Spleen (tissue), 11 donors: ENCODE measurements at regions not wholly inside any gene's neighbourhood (a gene's known extent, or its start where the extent isn't known, plus 50 kb on each side); places are given as distances from the start of the nearest gene placed in this dataset.
A peak's percentile ranks its signal among the peaks of the same experiment; 100 is the strongest.

Experiments
- DNase-seq: peaks from one replicate; pipeline ENCODE4 v3.0.0-alpha.2; 2020
- H3K27ac ChIP-seq, 8 donors: fragments of 200-600 bp; sonication (generic) in 7 of 8; 1 replicate in 4 of 8; 2 replicates in 4 of 8; pipeline versions ENCODE4 v1.5.0 to v1.8.0; 2016 to 2021; ENCODE audit warnings: inconsistent platforms in 4 of 8, mild to moderate bottlenecking in 4 of 8, moderate library complexity in 1 of 8
- H3K27me3 ChIP-seq, 7 donors: fragments of 200-600 bp; sonication (generic) in 6 of 7; replicated peaks in 1 of 7; 1 replicate in 4 of 7; 2 replicates in 3 of 7; pipeline versions ENCODE4 v1.5.0 to v1.8.0; 2016 to 2021; ENCODE audit warnings: inconsistent platforms in 3 of 7, mild to moderate bottlenecking in 1 of 7
- H3K36me3 ChIP-seq, 6 donors: fragments of 200-600 bp; sonication (generic) in 5 of 6; 1 replicate in 4 of 6; 2 replicates in 2 of 6; pipeline versions ENCODE4 v1.5.0 to v1.8.0; 2016 to 2021; ENCODE audit warnings: inconsistent platforms in 2 of 6
- H3K4me1 ChIP-seq, 6 donors: fragments of 200-600 bp; sonication (generic) in 5 of 6; 1 replicate in 3 of 6; 2 replicates in 3 of 6; pipeline versions ENCODE4 v1.5.0 to v1.8.0; 2016 to 2021; ENCODE audit warnings: inconsistent platforms in 3 of 6
- H3K4me3 ChIP-seq, 8 donors: fragments of 200-600 bp; sonication (generic) in 7 of 8; 1 replicate in 4 of 8; 2 replicates in 4 of 8; pipeline versions ENCODE4 v1.5.0 to v1.8.0; 2016 to 2021; ENCODE audit warnings: inconsistent platforms in 4 of 8, mild to moderate bottlenecking in 4 of 8, moderate library complexity in 2 of 8
- H3K9me3 ChIP-seq, 8 donors: fragments of 200-600 bp; sonication (generic) in 7 of 8; 1 replicate in 4 of 8; 2 replicates in 4 of 8; pipeline versions ENCODE4 v1.5.0 to v1.8.0; 2016 to 2021; ENCODE audit warnings: inconsistent platforms in 4 of 8
- CTCF ChIP-seq, 11 experiments: fragments of 200-600 bp in 7 of 11; fragments of 450-650 bp in 4 of 11; sonication (generic) in 4 of 11; IDR thresholded peaks in 8 of 11; conservative IDR thresholded peaks in 3 of 11; 1 replicate in 7 of 11; 2 replicates in 4 of 11; pipeline versions ENCODE4 v1.4.0 to v1.8.0; 2016 to 2021; ENCODE audit warnings: antibody characterized with exemption in 11 of 11, inconsistent platforms in 4 of 11, mild to moderate bottlenecking in 1 of 11
- POLR2A ChIP-seq, 3 donors: fragments of 450-650 bp; IDR thresholded peaks; one replicate each; pipeline ENCODE4 v1.5.1; 2017; ENCODE audit warnings: antibody characterized with exemption in 3 of 3, mild to moderate bottlenecking in 1 of 3
- POLR2AphosphoS5 ChIP-seq, 3 donors: sonication (generic); formaldehyde crosslinking; IDR thresholded peaks; one replicate each; pipeline ENCODE4 v1.5.1; 2017; ENCODE audit warnings: antibody characterized with exemption in 3 of 3
- WGBS, 5 donors: extraction: QIAGEN DNeasy Blood & Tissue Kit in 3 of 5; methylation state at CpG; one replicate each; pipeline versions ENCODE4 v1.1.5 to v1.1.7; 2013 to 2018; 5-methylcytosine and 5-hydroxymethylcytosine counted together
- intact Hi-C: fragments of 100-400 bp; cut with DNase I; formaldehyde crosslinking; loops from one replicate; pipeline ENCODE4 v1.15.0; 2023; ENCODE audit warnings: low total_unique reads
- donor health status: healthy with polysubstance abuse.
- donor health status: DM: no; HTN: no; CAD: no; lungs with moderate emphysema.
- donor health status: DM: no; HTN: no; CAD: no.
- donor health status: Bipolar disorder and iron deficiency.
- donor health status: healthy.
- donor health status: DM: no; HTN: no; CAD: no.
- donor health status: DM: yes; HTN: yes; CAD: no.

GRCh38 chr2:42902939-42903709 is 110.7 kb upstream of the HAAO start:
- 80 to 85% (median 84%) methylated on average over 7 to 9 of the region's 9 CpGs for WGBS, 5 donors
- no peak for TF ChIP-seq CTCF (IDR thresholded peaks at IDR 0.05 in 8 of 11, conservative IDR thresholded peaks at IDR 0.05 in 3 of 11)
- no peak for TF ChIP-seq POLR2A (IDR thresholded peaks at IDR 0.05)
- TF ChIP-seq POLR2AphosphoS5 (IDR thresholded peaks at IDR 0.05): no peak
- DNase-seq: no peak
- Histone ChIP-seq H3K27ac (peak overlapping the region in 1 of 8 donors; percentile 23), H3K9me3 (no peaks in the 10 kb centered on the region), H3K36me3 (no peaks in the 10 kb centered on the region), H3K27me3 (peaks cover 0 to 12% (median 0%) of the 10 kb centered on the region in 7 donors), H3K4me1 (peaks cover 1 to 43% (median 21%) of the 10 kb centered on the region in 6 donors), H3K4me3 (no peak overlapping the region)
- intact Hi-C loops: no loop called here

- DNase-seq: no peak
- Histone ChIP-seq H3K4me1 (peaks cover 0 to 24% (median 11%) of the 10 kb centered on the region in 6 donors), H3K4me3 (no peak overlapping the region), H3K27ac (no peak overlapping the region), H3K9me3 (no peaks in the 10 kb centered on the region), H3K36me3 (no peaks in the 10 kb centered on the region), H3K27me3 (peaks cover 0 to 12% (median 0%) of the 10 kb centered on the region in 7 donors)
- TF ChIP-seq CTCF (IDR thresholded peaks at IDR 0.05 in 8 of 11, conservative IDR thresholded peaks at IDR 0.05 in 3 of 11) (no peak), POLR2A (IDR thresholded peaks at IDR 0.05) (no peak), POLR2AphosphoS5 (IDR thresholded peaks at IDR 0.05) (no peak)
- intact Hi-C loops: no loop called here
- WGBS, 5 donors: 75 to 87% (median 77%) methylated on average over 4 of the region's 4 CpGs
Measured at GRCh38 chr2:42901076-42901640, 108.8 kb upstream of the HAAO start.

- Histone ChIP-seq H3K27ac (no peak overlapping the region), H3K4me1 (peaks cover 0 to 17% (median 5%) of the 10 kb centered on the region in 6 donors)
Measured at GRCh38 chr2:42900289-42900891, 108.0 kb upstream of the HAAO start.

More at GRCh38 chr2:42900289-42900891, 108.0 kb upstream of the HAAO start:
- 79 to 88% (median 83%) methylated on average over 5 of the region's 5 CpGs for WGBS, 5 donors
- no peak for DNase-seq
- no peak overlapping the region for H3K4me3 ChIP-seq
- intact Hi-C loops: no loop called here
- peaks cover 0 to 4% (median 0%) of the 10 kb centered on the region in 7 donors for H3K27me3 ChIP-seq
- no peaks in the 10 kb centered on the region for H3K36me3 ChIP-seq
- no peak for TF ChIP-seq CTCF (IDR thresholded peaks at IDR 0.05 in 8 of 11, conservative IDR thresholded peaks at IDR 0.05 in 3 of 11)
- no peak for TF ChIP-seq POLR2AphosphoS5 (IDR thresholded peaks at IDR 0.05)
- no peak for TF ChIP-seq POLR2A (IDR thresholded peaks at IDR 0.05)
- H3K9me3 ChIP-seq: no peaks in the 10 kb centered on the region
